ENCODE measurements at regions not wholly inside any gene's neighbourhood (a gene's known extent, or its start where the extent isn't known, plus 50 kb on each side); places are given as distances from the start of the nearest gene placed in this dataset.
"Not testable (repeated sequence)": the region's sequence is repeated elsewhere in the genome, so short reads cannot be mapped to it uniquely, and the experiment has no call there.

- no peak for DNase-seq (ENCODE audit: low read depth)
- TF ChIP-seq CTCF (IDR thresholded peaks at IDR 0.05; ENCODE audit: low read length, missing control alignments) = no peak
- no peak overlapping the region for H3K4me3 ChIP-seq (replicated peaks; ENCODE audit: low read depth, low read length)
Observed at GRCh38 chr7:7014827-7015595, 167.3 kb upstream of the C1GALT1 start.

GRCh38 chr7:7017707-7018280, 164.6 kb upstream of the C1GALT1 start:
- DNase-seq (ENCODE audit: low read depth) = no peak
- H3K4me3 ChIP-seq (replicated peaks; ENCODE audit: low read depth, low read length) = no peak overlapping the region
- TF ChIP-seq CTCF (IDR thresholded peaks at IDR 0.05; ENCODE audit: low read length, missing control alignments) = no peak

GRCh38 chr7:7018290-7018689, 164.1 kb upstream of the C1GALT1 start:
- no peak for TF ChIP-seq CTCF (IDR thresholded peaks at IDR 0.05; ENCODE audit: low read length, missing control alignments)

GRCh38 chr7:7032221-7032620, 150.1 kb upstream of the C1GALT1 start:
- TF ChIP-seq CTCF (IDR thresholded peaks at IDR 0.05; ENCODE audit: low read length, missing control alignments) = no peak
- DNase-seq (ENCODE audit: low read depth) = no peak
- H3K4me3 ChIP-seq (replicated peaks; ENCODE audit: low read depth, low read length) = no peak overlapping the region

More at GRCh38 chr7:7018290-7018689, 164.1 kb upstream of the C1GALT1 start:
- DNase-seq (ENCODE audit: low read depth) = no peak
- H3K4me3 ChIP-seq (replicated peaks; ENCODE audit: low read depth, low read length) = no peak overlapping the region

- H3K4me3 ChIP-seq (replicated peaks; ENCODE audit: low read depth, low read length) = no peak overlapping the region
- DNase-seq (ENCODE audit: low read depth) = no peak
- TF ChIP-seq CTCF (IDR thresholded peaks at IDR 0.05; ENCODE audit: low read length, missing control alignments) = no peak
Observed at GRCh38 chr7:7035851-7036250, 146.5 kb upstream of the C1GALT1 start.

- not testable (repeated sequence) for H3K4me3 ChIP-seq (replicated peaks; ENCODE audit: low read depth, low read length)
Observed at GRCh38 chr7:7042286-7042893, 140.0 kb upstream of the C1GALT1 start.

GRCh38 chr7:7044806-7045205, 137.5 kb upstream of the C1GALT1 start:
- no peak for DNase-seq (ENCODE audit: low read depth)
- H3K4me3 ChIP-seq (replicated peaks; ENCODE audit: low read depth, low read length) = no peak overlapping the region
- TF ChIP-seq CTCF (IDR thresholded peaks at IDR 0.05; ENCODE audit: low read length, missing control alignments) = no peak

More at GRCh38 chr7:7042286-7042893, 140.0 kb upstream of the C1GALT1 start:
- not testable (repeated sequence) for DNase-seq (ENCODE audit: low read depth)

All from fibroblast of pulmonary artery (primary cell).